Mesenchymal stem cell (in vitro differentiated cells and primary cell): ENCODE measurements at regions not wholly inside any gene's neighbourhood (a gene's known extent, or its start where the extent isn't known, plus 50 kb on each side); places are given as distances from the start of the nearest gene placed in this dataset.
A peak's percentile ranks its signal among the peaks of the same experiment; 100 is the strongest.

Source experiments
- DNase-seq: peaks from one replicate; pipeline ENCODE4 v3.0.0-alpha.2; 2013
- H2AFZ ChIP-seq: one replicate; pipeline ENCODE4 v1.6.1; 2013; ENCODE audit warnings: low read depth, mild to moderate bottlenecking, control low read depth, inconsistent platforms, low read length, moderate library complexity
- H2AK5ac ChIP-seq: 2 replicates; pipeline ENCODE4 v1.6.1; 2013; ENCODE audit warnings: low read length, moderate library complexity, mild to moderate bottlenecking, inconsistent platforms; ENCODE audit not compliant: severe bottlenecking
- H2BK120ac ChIP-seq: one replicate; pipeline ENCODE4 v1.6.1; 2013; ENCODE audit warnings: low read depth, mild to moderate bottlenecking, inconsistent platforms, low read length, moderate library complexity
- H2BK12ac ChIP-seq, 2 experiments: one replicate each; pipeline ENCODE4 v1.6.1; 2013; ENCODE audit warnings: inconsistent platforms in 2 of 2, low read length in 2 of 2, mild to moderate bottlenecking in 2 of 2, moderate library complexity in 2 of 2, control low read depth in 1 of 2
- H2BK15ac ChIP-seq: one replicate; pipeline ENCODE4 v1.6.1; 2013; ENCODE audit warnings: mild to moderate bottlenecking, low read depth, inconsistent platforms; ENCODE audit not compliant: poor library complexity, severe bottlenecking
- H2BK5ac ChIP-seq: 2 replicates; pipeline ENCODE4 v1.6.1; 2013; ENCODE audit warnings: low read depth, mild to moderate bottlenecking, low read length, control low read depth, inconsistent platforms; ENCODE audit not compliant: poor library complexity, severe bottlenecking
- H3K14ac ChIP-seq, 2 experiments: one replicate each; pipeline ENCODE4 v1.6.1; 2013; ENCODE audit warnings: inconsistent platforms in 2 of 2, low read length in 2 of 2, control low read depth in 1 of 2, mild to moderate bottlenecking in 1 of 2, moderate library complexity in 1 of 2
- H3K18ac ChIP-seq, 2 experiments: one replicate each; pipeline ENCODE4 v1.6.1; 2013; ENCODE audit warnings: inconsistent platforms in 2 of 2, low read length in 2 of 2, control low read depth in 1 of 2, low read depth in 1 of 2, mild to moderate bottlenecking in 1 of 2
- H3K23ac ChIP-seq, 2 experiments: one replicate each; pipeline ENCODE4 v1.6.1; 2013; ENCODE audit warnings: inconsistent platforms in 2 of 2, low read length in 2 of 2, mild to moderate bottlenecking in 2 of 2, moderate library complexity in 2 of 2, control low read depth in 1 of 2
- H3K27ac ChIP-seq: 2 replicates; pipeline ENCODE4 v1.5.1; 2013; ENCODE audit warnings: mild to moderate bottlenecking, moderate library complexity, low read length, control low read depth, inconsistent platforms; ENCODE audit not compliant: poor library complexity, severe bottlenecking
- H3K27me3 ChIP-seq, 2 experiments: 2 replicates each; pipeline versions ENCODE4 v1.6.1 to v1.7.0; 2013; ENCODE audit warnings: low read length in 2 of 2, mild to moderate bottlenecking in 2 of 2, moderate library complexity in 2 of 2, control low read depth in 1 of 2, inconsistent platforms in 1 of 2; ENCODE audit not compliant: control insufficient read depth in 1 of 2, insufficient read depth in 1 of 2
- H3K36me3 ChIP-seq, 2 experiments: 2 replicates each; pipeline versions ENCODE4 v1.6.1 to v1.7.0; 2013; ENCODE audit warnings: low read length in 2 of 2, control low read depth in 1 of 2, inconsistent platforms in 1 of 2, low read depth in 1 of 2, mild to moderate bottlenecking in 1 of 2; ENCODE audit not compliant: insufficient read depth in 2 of 2, control insufficient read depth in 1 of 2
- H3K4ac ChIP-seq, 2 experiments: one replicate each; pipeline ENCODE4 v1.6.1; 2013; ENCODE audit warnings: inconsistent platforms in 2 of 2, low read length in 2 of 2, mild to moderate bottlenecking in 2 of 2, moderate library complexity in 2 of 2, control low read depth in 1 of 2, low read depth in 1 of 2
- H3K4me1 ChIP-seq: 2 replicates; pipeline ENCODE4 v1.6.1; 2013; ENCODE audit warnings: low read depth, low read length, control low read depth; ENCODE audit not compliant: control insufficient read depth, insufficient read depth
- H3K4me2 ChIP-seq: 2 replicates; pipeline ENCODE4 v1.6.1; 2013; ENCODE audit warnings: low read length, mild to moderate bottlenecking, inconsistent platforms; ENCODE audit not compliant: poor library complexity, severe bottlenecking
- H3K4me3 ChIP-seq, 2 experiments: 2 replicates each; pipeline versions ENCODE4 v1.5.1 to v1.7.0; 2013; ENCODE audit warnings: low read length in 2 of 2, mild to moderate bottlenecking in 2 of 2, control low read depth in 1 of 2, low read depth in 1 of 2; ENCODE audit not compliant: insufficient read depth in 1 of 2
- H3K79me1 ChIP-seq: replicated peaks from 2 replicates; pipeline ENCODE4 v1.6.1; 2013; ENCODE audit warnings: mild to moderate bottlenecking, control low read depth, low read length, inconsistent platforms; ENCODE audit not compliant: poor library complexity, severe bottlenecking
- H3K9ac ChIP-seq: 2 replicates; pipeline ENCODE4 v1.7.0; 2013; ENCODE audit warnings: mild to moderate bottlenecking, low read length, moderate library complexity
- H3K9me3 ChIP-seq: 2 replicates; pipeline ENCODE4 v1.7.0; 2013; ENCODE audit warnings: mild to moderate bottlenecking, low read length; ENCODE audit not compliant: control insufficient read depth
- H4K8ac ChIP-seq: one replicate; pipeline ENCODE4 v1.6.1; 2013; ENCODE audit warnings: inconsistent platforms, mild to moderate bottlenecking, low read length, moderate library complexity
- H4K91ac ChIP-seq: one replicate; pipeline ENCODE4 v1.6.1; 2013; ENCODE audit warnings: mild to moderate bottlenecking, low read length, inconsistent platforms
- WGBS: methylation state at CpG from one replicate; pipeline ENCODE4 v1.1.7; 2013; ENCODE audit warnings: mixed read lengths; 5-methylcytosine and 5-hydroxymethylcytosine counted together

DNA sequence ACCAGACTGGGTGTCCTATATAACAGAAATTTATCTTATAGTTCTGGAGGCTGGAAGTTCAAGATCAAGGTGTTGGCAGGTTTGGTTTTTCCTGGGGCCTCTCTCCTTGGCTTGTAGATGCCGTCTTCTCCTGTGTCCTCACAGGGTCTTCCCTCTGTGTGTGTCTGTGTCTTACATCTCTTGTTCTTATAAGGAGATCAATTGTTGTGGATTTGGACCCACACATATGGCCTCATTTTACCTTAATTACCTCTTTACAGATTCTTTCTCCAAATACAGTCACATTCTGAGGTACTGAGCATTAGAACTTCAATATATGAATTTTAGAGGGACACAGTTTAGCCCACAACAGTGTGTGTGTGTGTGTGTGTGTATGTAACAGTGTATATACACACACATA, 74.5 kb downstream of the EDN1 start:
- Histone ChIP-seq H3K18ac (no peak overlapping the region), H3K9me3 (no peaks in the 10 kb centered on the region), H3K23ac (no peak overlapping the region), H3K14ac (no peak overlapping the region), H3K4me3 (no peak overlapping the region), H2AK5ac (peak overlapping the region; percentile 83), H3K4me1 (peaks cover 6% of the 10 kb centered on the region), H2BK5ac (peak overlapping the region; percentile 89), H3K27me3 (peaks cover 0 to 6% of the 10 kb centered on the region in 2 experiments), H2BK12ac (no peak overlapping the region), H3K4me2 (no peak overlapping the region), H4K8ac (no peak overlapping the region), H3K36me3 (no peaks in the 10 kb centered on the region), H3K27ac (peak overlapping the region; percentile 97), H3K4ac (no peak overlapping the region), H2AFZ (no peak overlapping the region), H4K91ac (no peak overlapping the region), H2BK120ac (no peak overlapping the region), H3K9ac (no peak overlapping the region), H2BK15ac (no peak overlapping the region), H3K79me1 (no peaks in the 10 kb centered on the region)
- WGBS = no CpG with 5 or more reads among the region's 1 CpG
- no peak for DNase-seq

DNA sequence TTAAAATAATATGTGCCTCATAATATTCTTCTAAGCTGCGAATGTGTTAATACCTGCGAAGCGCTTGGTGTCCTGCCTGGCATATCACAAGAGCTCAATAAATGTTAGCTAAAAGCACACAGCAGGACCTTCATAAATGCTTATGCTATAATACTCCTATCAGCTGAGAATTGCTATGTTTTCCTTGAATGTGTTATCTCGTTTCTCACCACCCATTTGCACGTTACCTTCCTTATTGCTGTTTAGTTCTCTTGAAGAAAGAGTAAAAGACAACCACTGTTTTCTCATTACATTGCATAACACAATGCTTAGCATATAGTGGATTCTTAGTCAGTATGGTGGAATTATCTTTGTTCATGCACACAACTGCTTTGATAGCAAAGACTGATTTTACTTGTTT, 76.6 kb downstream of the EDN1 start:
- 100% methylated on average over 3 of the region's 5 CpGs for WGBS
- H3K4me3 ChIP-seq = no peak overlapping the region

DNA sequence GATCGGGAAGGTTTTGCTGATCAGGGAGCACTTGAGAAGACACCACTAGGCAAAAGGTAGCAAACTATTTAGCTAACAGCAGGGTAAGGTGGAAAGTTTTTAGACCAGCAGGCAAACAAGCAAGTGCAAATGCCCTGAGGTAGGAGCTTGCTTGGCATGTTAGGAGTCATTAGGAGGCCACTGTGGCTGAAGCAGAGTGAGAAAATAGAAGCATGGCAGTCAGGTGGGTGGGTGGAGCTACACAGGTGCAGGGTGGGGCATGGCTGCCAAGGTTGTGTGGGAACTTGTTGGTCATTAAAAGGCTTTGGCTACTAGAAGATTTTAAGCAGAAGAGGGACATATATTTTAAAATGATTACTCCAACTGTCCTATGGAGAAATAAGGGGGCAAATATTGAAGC, 77.3 kb downstream of the EDN1 start:
- Histone ChIP-seq H4K91ac (no peak overlapping the region), H3K14ac (no peak overlapping the region), H3K4me1 (peaks cover 14% of the 10 kb centered on the region), H3K27me3 (peaks cover 0 to 12% of the 10 kb centered on the region in 2 experiments), H3K4ac (no peak overlapping the region), H3K23ac (no peak overlapping the region), H3K27ac (no peak overlapping the region), H2BK15ac (no peak overlapping the region), H3K9me3 (no peaks in the 10 kb centered on the region), H3K79me1 (no peaks in the 10 kb centered on the region), H3K18ac (no peak overlapping the region), H3K9ac (no peak overlapping the region), H3K4me3 (no peak overlapping the region), H3K36me3 (no peaks in the 10 kb centered on the region), H2BK120ac (no peak overlapping the region), H2BK12ac (no peak overlapping the region), H2AK5ac (peak overlapping the region; percentile 83), H2BK5ac (no peak overlapping the region), H3K4me2 (no peak overlapping the region), H2AFZ (no peak overlapping the region), H4K8ac (no peak overlapping the region)
- DNase-seq = no peak
- WGBS = 96% methylated on average over 1 of the region's 1 CpG

More for the DNA sequence above, 76.6 kb downstream of the EDN1 start:
- Histone ChIP-seq H3K36me3 (no peaks in the 10 kb centered on the region), H4K91ac (no peak overlapping the region), H4K8ac (no peak overlapping the region), H3K18ac (no peak overlapping the region), H2AFZ (no peak overlapping the region), H3K9me3 (no peaks in the 10 kb centered on the region), H2BK12ac (no peak overlapping the region), H3K27ac (no peak overlapping the region), H3K4ac (no peak overlapping the region), H2BK120ac (no peak overlapping the region), H3K4me1 (peaks cover 12% of the 10 kb centered on the region), H3K79me1 (no peaks in the 10 kb centered on the region), H2BK15ac (no peak overlapping the region), H3K27me3 (peaks cover 0 to 12% of the 10 kb centered on the region in 2 experiments), H3K9ac (no peak overlapping the region), H3K23ac (no peak overlapping the region), H3K14ac (no peak overlapping the region), H3K4me2 (no peak overlapping the region), H2BK5ac (no peak overlapping the region), H2AK5ac (no peak overlapping the region)
- no peak for DNase-seq

DNA sequence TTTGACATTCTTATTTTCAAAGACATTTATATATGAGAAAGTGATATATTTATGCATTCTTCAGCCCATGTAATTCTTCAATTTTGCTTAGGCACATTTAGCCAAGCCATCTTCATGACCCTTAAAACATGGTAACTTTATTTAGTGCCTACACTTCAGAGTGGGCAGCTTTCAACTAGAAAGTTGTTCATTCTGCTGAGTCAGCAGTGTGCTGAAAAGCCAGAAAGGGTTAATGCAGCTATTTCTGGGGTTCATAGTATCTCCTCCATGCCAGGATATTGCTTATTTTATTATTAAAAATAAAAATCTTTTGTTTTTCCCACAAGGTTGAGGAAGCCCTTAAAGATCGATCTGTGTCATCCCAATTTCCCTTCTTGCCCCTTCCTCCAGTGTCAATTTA, 79.2 kb downstream of the EDN1 start:
- Histone ChIP-seq H3K14ac (no peak overlapping the region), H2AFZ (no peak overlapping the region), H2BK120ac (no peak overlapping the region), H4K91ac (no peak overlapping the region), H3K36me3 (no peaks in the 10 kb centered on the region), H3K4me2 (no peak overlapping the region), H4K8ac (no peak overlapping the region), H3K4me3 (no peak overlapping the region), H3K27ac (no peak overlapping the region), H2BK12ac (no peak overlapping the region), H3K9me3 (no peaks in the 10 kb centered on the region), H3K4ac (no peak overlapping the region), H3K18ac (no peak overlapping the region), H3K9ac (no peak overlapping the region), H3K4me1 (peaks cover 11% of the 10 kb centered on the region), H3K79me1 (no peaks in the 10 kb centered on the region), H2AK5ac (no peak overlapping the region), H3K23ac (no peak overlapping the region), H2BK5ac (no peak overlapping the region), H2BK15ac (no peak overlapping the region), H3K27me3 (peaks cover 0 to 12% of the 10 kb centered on the region in 2 experiments)
- WGBS = no CpG with 5 or more reads among the region's 1 CpG
- no peak for DNase-seq
